ENCODE measurements at regions not wholly inside any gene's neighbourhood (a gene's known extent, or its start where the extent isn't known, plus 50 kb on each side); places are given as distances from the start of the nearest gene placed in this dataset.

GRCh38 chr15:53203454-53203853 lies 413.3 kb upstream of the ONECUT1 start:
- no peak for DNase-seq
- no peaks in the 10 kb centered on the region for H3K4me1 ChIP-seq (ENCODE audit: insufficient read depth)

GRCh38 chr15:53202876-53203275 lies 412.7 kb upstream of the ONECUT1 start:
- no peak overlapping the region for H3K4me3 ChIP-seq
- TF ChIP-seq EZH2 (IDR thresholded peaks at IDR 0.05; ENCODE audit: insufficient read depth, poor library complexity, severe bottlenecking) (no peak), EZH2phosphoT487 (IDR thresholded peaks at IDR 0.05; ENCODE audit: insufficient read depth, low read depth) (no peak)
- H3K79me2 ChIP-seq (ENCODE audit: insufficient read depth), result no peaks in the 10 kb centered on the region
- WGBS, 2 experiments (ENCODE audit: low coverage in 1 of 2, low lambda C conversion rate in 2 of 2, missing lambda C conversion rate in 2 of 2), result 9 to 18% methylated on average over 1 of the region's 1 CpG
- H3K9me3 ChIP-seq (ENCODE audit: low read depth), result no peaks in the 10 kb centered on the region
- H3K27ac ChIP-seq, result no peak overlapping the region
- H3K9ac ChIP-seq, result no peak overlapping the region
- H4K20me1 ChIP-seq (ENCODE audit: insufficient read depth), result no peaks in the 10 kb centered on the region
- no peak overlapping the region for H3K4me2 ChIP-seq (ENCODE audit: unreplicated experiment)
- H3K27me3 ChIP-seq (replicated peaks; ENCODE audit: insufficient read depth), result no peaks in the 10 kb centered on the region
- in situ Hi-C loops (cut with MboI), result no loop called here
- H3K36me3 ChIP-seq (ENCODE audit: low read depth), result no peaks in the 10 kb centered on the region
- H2AFZ ChIP-seq, result no peak overlapping the region
- no peaks in the 10 kb centered on the region for H3K9me2 ChIP-seq (ENCODE audit: insufficient read depth)
- no peaks in the 10 kb centered on the region for H3K4me1 ChIP-seq (ENCODE audit: insufficient read depth)
- no peak for DNase-seq
- H3F3A ChIP-seq (ENCODE audit: insufficient read depth), result no peaks in the 10 kb centered on the region

More at GRCh38 chr15:53203454-53203853, 413.3 kb upstream of the ONECUT1 start:
- Histone ChIP-seq H3K27ac (no peak overlapping the region), H3F3A (ENCODE audit: insufficient read depth) (no peaks in the 10 kb centered on the region), H2AFZ (no peak overlapping the region), H3K9me2 (ENCODE audit: insufficient read depth) (no peaks in the 10 kb centered on the region), H3K4me2 (ENCODE audit: unreplicated experiment) (no peak overlapping the region), H4K20me1 (ENCODE audit: insufficient read depth) (no peaks in the 10 kb centered on the region), H3K9me3 (ENCODE audit: low read depth) (no peaks in the 10 kb centered on the region), H3K4me3 (no peak overlapping the region), H3K36me3 (ENCODE audit: low read depth) (no peaks in the 10 kb centered on the region), H3K79me2 (ENCODE audit: insufficient read depth) (no peaks in the 10 kb centered on the region), H3K27me3 (replicated peaks; ENCODE audit: insufficient read depth) (no peaks in the 10 kb centered on the region), H3K9ac (no peak overlapping the region)
- TF ChIP-seq EZH2phosphoT487 (IDR thresholded peaks at IDR 0.05; ENCODE audit: insufficient read depth, low read depth) (no peak), EZH2 (IDR thresholded peaks at IDR 0.05; ENCODE audit: insufficient read depth, poor library complexity, severe bottlenecking) (no peak)
- in situ Hi-C loops (cut with MboI), result no loop called here
- 11 to 16% methylated on average over 4 of the region's 4 CpGs for WGBS, 2 experiments (ENCODE audit: low coverage in 1 of 2, low lambda C conversion rate in 2 of 2, missing lambda C conversion rate in 2 of 2)

- Histone ChIP-seq H3K36me3 (ENCODE audit: low read depth) (no peaks in the 10 kb centered on the region), H3K4me2 (ENCODE audit: unreplicated experiment) (peak overlapping the region; percentile 29), H2AFZ (peak overlapping the region; percentile 23; the same call in 1 of the 2 replicates), H4K20me1 (ENCODE audit: insufficient read depth) (no peaks in the 10 kb centered on the region), H3F3A (ENCODE audit: insufficient read depth) (no peaks in the 10 kb centered on the region), H3K27me3 (replicated peaks; ENCODE audit: insufficient read depth) (no peaks in the 10 kb centered on the region), H3K4me1 (ENCODE audit: insufficient read depth) (no peaks in the 10 kb centered on the region), H3K27ac (no peak overlapping the region), H3K4me3 (peak overlapping the region; percentile 28; the same call in 1 of the 2 replicates), H3K9me3 (ENCODE audit: low read depth) (no peaks in the 10 kb centered on the region), H3K9ac (no peak overlapping the region), H3K79me2 (ENCODE audit: insufficient read depth) (no peaks in the 10 kb centered on the region), H3K9me2 (ENCODE audit: insufficient read depth) (no peaks in the 10 kb centered on the region)
- peak; percentile 75 for DNase-seq
- in situ Hi-C loops (cut with MboI), result loop anchor here (25.0 kb wide), 1 partner anchor 410 kb away; the partner anchor contains the start of gene ONECUT1
- 2 to 4% methylated on average over 23 of the region's 23 CpGs for WGBS, 2 experiments (ENCODE audit: low coverage in 1 of 2, low lambda C conversion rate in 2 of 2, missing lambda C conversion rate in 2 of 2)
- TF ChIP-seq EZH2phosphoT487 (IDR thresholded peaks at IDR 0.05; ENCODE audit: insufficient read depth, low read depth) (no peak), EZH2 (IDR thresholded peaks at IDR 0.05; ENCODE audit: insufficient read depth, poor library complexity, severe bottlenecking) (no peak)
These were observed 407.3 kb upstream of the ONECUT1 start for GRCh38 chr15:53197426-53197839.

- Histone ChIP-seq H3K79me2 (ENCODE audit: insufficient read depth) (no peaks in the 10 kb centered on the region), H3K27ac (no peak overlapping the region), H3K36me3 (ENCODE audit: low read depth) (no peaks in the 10 kb centered on the region), H3K9ac (no peak overlapping the region), H3K4me3 (peak overlapping the region; percentile 28; the same call in 1 of the 2 replicates), H3K27me3 (replicated peaks; ENCODE audit: insufficient read depth) (no peaks in the 10 kb centered on the region), H4K20me1 (ENCODE audit: insufficient read depth) (no peaks in the 10 kb centered on the region), H3F3A (ENCODE audit: insufficient read depth) (no peaks in the 10 kb centered on the region), H3K4me1 (ENCODE audit: insufficient read depth) (no peaks in the 10 kb centered on the region), H3K9me2 (ENCODE audit: insufficient read depth) (no peaks in the 10 kb centered on the region), H3K9me3 (ENCODE audit: low read depth) (no peaks in the 10 kb centered on the region), H3K4me2 (ENCODE audit: unreplicated experiment) (no peak overlapping the region), H2AFZ (peak overlapping the region; percentile 23; the same call in 1 of the 2 replicates)
- no peak for DNase-seq
- TF ChIP-seq EZH2phosphoT487 (IDR thresholded peaks at IDR 0.05; ENCODE audit: insufficient read depth, low read depth) (no peak), EZH2 (IDR thresholded peaks at IDR 0.05; ENCODE audit: insufficient read depth, poor library complexity, severe bottlenecking) (no peak)
- 48% methylated on average over 11 of the region's 11 CpGs for WGBS, 2 experiments (ENCODE audit: low coverage in 1 of 2, low lambda C conversion rate in 2 of 2, missing lambda C conversion rate in 2 of 2)
- in situ Hi-C loops (cut with MboI), result loop anchor here (25.0 kb wide), 1 partner anchor 409 kb away; the partner anchor contains the start of gene ONECUT1
These were observed 406.7 kb upstream of the ONECUT1 start for GRCh38 chr15:53196788-53197187.
